GM23338 (cell line): ENCODE measurements at regions not wholly inside any gene's neighbourhood (a gene's known extent, or its start where the extent isn't known, plus 50 kb on each side); places are given as distances from the start of the nearest gene placed in this dataset.

Experiments used
- ATAC-seq: fragments of 200-7000 bp; cut with Tn5 transposase; 3 replicates; pipeline ENCODE4 v1.9.1; 2020
- DNase-seq: peaks from one replicate; pipeline ENCODE4 v3.0.0-alpha.2; 2015; ENCODE audit warnings: low spot score
- H2AFZ ChIP-seq: fragments of 200-600 bp; sonication (generic); 2 replicates; pipeline ENCODE4 v1.8.0; 2016; ENCODE audit warnings: antibody characterized with exemption, mild to moderate bottlenecking, moderate library complexity
- H3F3A ChIP-seq: fragments of 200-600 bp; sonication (generic); replicated peaks from 2 replicates; pipeline ENCODE4 v1.8.0; 2017; ENCODE audit warnings: antibody characterized with exemption, mixed run types, low read depth
- H3K27ac ChIP-seq: fragments of 200-600 bp; sonication (generic); 2 replicates; pipeline ENCODE4 v1.6.1; 2016; ENCODE audit warnings: low read depth
- H3K27me3 ChIP-seq: fragments of 200-600 bp; sonication (generic); 2 replicates; pipeline ENCODE4 v1.8.0; 2016; ENCODE audit warnings: mild to moderate bottlenecking, mixed run types, moderate library complexity; ENCODE audit not compliant: insufficient read depth
- H3K36me3 ChIP-seq: fragments of 200-600 bp; sonication (generic); 2 replicates; pipeline ENCODE4 v1.8.0; 2016; ENCODE audit warnings: mild to moderate bottlenecking; ENCODE audit not compliant: insufficient read depth
- H3K4me1 ChIP-seq: fragments of 200-600 bp; sonication (generic); 2 replicates; pipeline ENCODE4 v1.8.0; 2016; ENCODE audit warnings: mild to moderate bottlenecking, moderate library complexity; ENCODE audit not compliant: insufficient read depth
- H3K4me2 ChIP-seq: fragments of 200-600 bp; sonication (generic); 2 replicates; pipeline ENCODE4 v1.7.1; 2017; ENCODE audit warnings: mixed run types
- H3K4me3 ChIP-seq: fragments of 200-600 bp; sonication (generic); 2 replicates; pipeline ENCODE4 v1.6.1; 2016; ENCODE audit warnings: mixed run types
- H3K79me2 ChIP-seq: fragments of 200-600 bp; sonication (generic); replicated peaks from 2 replicates; pipeline ENCODE4 v1.8.0; 2017; ENCODE audit warnings: mild to moderate bottlenecking; ENCODE audit not compliant: insufficient read depth
- H3K9me2 ChIP-seq: fragments of 200-600 bp; sonication (generic); 2 replicates; pipeline ENCODE4 v1.8.0; 2017; ENCODE audit not compliant: insufficient read depth
- H4K20me1 ChIP-seq: fragments of 200-600 bp; sonication (generic); replicated peaks from 2 replicates; pipeline ENCODE4 v1.8.0; 2017; ENCODE audit warnings: mild to moderate bottlenecking; ENCODE audit not compliant: insufficient read depth
- H3K27ac Mint-ChIP-seq: 2 replicates; pipeline ENCODE4 v1.8.0; 2020; ENCODE audit warnings: inconsistent platforms, mild to moderate bottlenecking, moderate library complexity, mixed read lengths
- H3K27me3 Mint-ChIP-seq: 3 replicates; pipeline ENCODE4 v1.8.0; 2022; ENCODE audit warnings: low read depth, mild to moderate bottlenecking, moderate library complexity, mixed read lengths, inconsistent platforms; ENCODE audit not compliant: insufficient read depth, poor library complexity
- H3K36me3 Mint-ChIP-seq: 3 replicates; pipeline ENCODE4 v1.8.0; 2021; ENCODE audit warnings: low read depth, mild to moderate bottlenecking, inconsistent platforms, moderate library complexity, mixed read lengths
- H3K4me1 Mint-ChIP-seq: 3 replicates; pipeline ENCODE4 v1.8.0; 2020; ENCODE audit warnings: mild to moderate bottlenecking, inconsistent platforms, mixed read lengths
- H3K4me3 Mint-ChIP-seq: 3 replicates; pipeline ENCODE4 v1.8.0; 2021; ENCODE audit warnings: moderate library complexity, mild to moderate bottlenecking, inconsistent platforms, mixed read lengths
- H3K9me3 Mint-ChIP-seq: 3 replicates; pipeline ENCODE4 v1.8.0; 2020; ENCODE audit warnings: moderate library complexity, mild to moderate bottlenecking, inconsistent platforms, mixed read lengths
- EZH2 ChIP-seq: fragments of 200-600 bp; sonication (generic); IDR thresholded peaks from one replicate; pipeline ENCODE4 v1.8.0; 2017; ENCODE audit warnings: antibody characterized with exemption, mild to moderate bottlenecking, low read depth; ENCODE audit not compliant: unreplicated experiment
- STAT1 ChIP-seq: IDR thresholded peaks from one replicate; pipeline ENCODE4 v1.6.1; 2016; ENCODE audit warnings: antibody characterized with exemption; ENCODE audit not compliant: unreplicated experiment
- ZNF114 ChIP-seq: fragments of 250-450 bp; sonication (Bioruptor Pico); IDR thresholded peaks from 2 replicates; pipeline ENCODE4 v1.5.0; 2020; ENCODE audit warnings: mild to moderate bottlenecking, moderate library complexity
- ZNF331 ChIP-seq: fragments of 250-450 bp; sonication (Bioruptor Pico); IDR thresholded peaks from 2 replicates; pipeline ENCODE4 v1.5.0; 2020; ENCODE audit warnings: low read depth, mild to moderate bottlenecking, moderate library complexity
- ZNF462 ChIP-seq: fragments of 250-450 bp; sonication (Bioruptor Pico); IDR thresholded peaks from 2 replicates; pipeline ENCODE4 v1.5.0; 2020; ENCODE audit warnings: mild to moderate bottlenecking, moderate library complexity

GRCh38 chr10:78559661-78560340 is 509.0 kb upstream of the ZMIZ1 start:
- H3K36me3 ChIP-seq: no peaks in the 10 kb centered on the region
- H3F3A ChIP-seq: no peaks in the 10 kb centered on the region
- H4K20me1 ChIP-seq: no peaks in the 10 kb centered on the region
- no peak overlapping the region for H3K4me3 ChIP-seq
- H3K9me3 Mint-ChIP-seq: no peaks in the 10 kb centered on the region
- no peak overlapping the region for H3K27ac ChIP-seq
- H3K27me3 Mint-ChIP-seq: peaks cover 8% of the 10 kb centered on the region
- H3K4me2 ChIP-seq: no peak overlapping the region
- H3K4me1 Mint-ChIP-seq: peaks cover 10% of the 10 kb centered on the region; the same call in 2 of the 3 replicates
- peaks cover 10% of the 10 kb centered on the region; the same call in 1 of the 2 replicates for H3K4me1 ChIP-seq
- H3K4me3 Mint-ChIP-seq: no peak overlapping the region
- H3K9me2 ChIP-seq: peaks cover 13% of the 10 kb centered on the region; the same call in 1 of the 2 replicates
- no peaks in the 10 kb centered on the region for H3K36me3 Mint-ChIP-seq
- ATAC-seq (peak; percentile 88), DNase-seq (peak; percentile 29)
- peak overlapping the region; percentile 70; the same call in 1 of the 2 replicates for H2AFZ ChIP-seq
- H3K27me3 ChIP-seq: no peaks in the 10 kb centered on the region
- TF ChIP-seq ZNF331 (CRISPR knock-in tag): no peak
- peak; percentile 71 for TF ChIP-seq ZNF462 (CRISPR knock-in tag)
- no peak overlapping the region for H3K27ac Mint-ChIP-seq
- H3K79me2 ChIP-seq: no peaks in the 10 kb centered on the region

GRCh38 chr10:78560341-78560688 is 508.5 kb upstream of the ZMIZ1 start:
- DNase-seq (no peak), ATAC-seq (peak; percentile 21; the same call in 1 of the 3 replicates)
- Histone ChIP-seq H3F3A (no peaks in the 10 kb centered on the region), H3K4me2 (no peak overlapping the region), H3K9me2 (peaks cover 13% of the 10 kb centered on the region; the same call in 1 of the 2 replicates), H3K79me2 (no peaks in the 10 kb centered on the region), H4K20me1 (no peaks in the 10 kb centered on the region), H2AFZ (no peak overlapping the region), H3K36me3 (no peaks in the 10 kb centered on the region), H3K4me3 (no peak overlapping the region), H3K27ac (no peak overlapping the region), H3K27me3 (no peaks in the 10 kb centered on the region), H3K4me1 (peaks cover 10% of the 10 kb centered on the region; the same call in 1 of the 2 replicates)
- no peak overlapping the region for H3K27ac Mint-ChIP-seq
- no peak overlapping the region for H3K4me3 Mint-ChIP-seq
- H3K27me3 Mint-ChIP-seq: peaks cover 8% of the 10 kb centered on the region
- peaks cover 10% of the 10 kb centered on the region; the same call in 2 of the 3 replicates for H3K4me1 Mint-ChIP-seq
- no peaks in the 10 kb centered on the region for H3K9me3 Mint-ChIP-seq
- H3K36me3 Mint-ChIP-seq: no peaks in the 10 kb centered on the region
- TF ChIP-seq ZNF114 (CRISPR knock-in tag): no peak
- no peak for TF ChIP-seq STAT1
- TF ChIP-seq ZNF462 (CRISPR knock-in tag): no peak
- no peak for TF ChIP-seq ZNF331 (CRISPR knock-in tag)
- TF ChIP-seq EZH2: no peak
